ENCODE measurements at regions not wholly inside any gene's neighbourhood (a gene's known extent, or its start where the extent isn't known, plus 50 kb on each side); places are given as distances from the start of the nearest gene placed in this dataset.

DNA sequence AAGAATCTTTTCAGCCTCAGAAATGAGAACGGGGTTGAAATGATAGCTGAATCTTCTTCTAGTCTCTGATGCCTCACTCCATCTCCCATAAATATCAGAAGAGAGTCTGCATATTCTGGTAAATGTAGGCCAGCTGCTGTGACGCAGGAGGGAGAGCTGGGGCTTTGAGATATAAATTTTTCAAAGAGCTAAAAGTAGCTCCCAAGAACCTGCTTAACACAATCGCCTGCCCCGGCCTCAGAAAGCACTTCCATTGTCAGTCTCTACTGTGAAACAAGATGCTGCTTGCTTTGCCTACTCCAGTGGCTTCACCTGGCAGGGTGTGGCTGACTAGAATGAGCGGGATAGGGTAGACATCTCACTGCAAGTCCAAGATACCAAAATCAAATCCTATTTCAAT lies 105.0 kb upstream of the CCDC150 start:
- ChIA-PET CTCF (no interaction called here), POLR2A (no interaction called here)
- DNase-seq (ENCODE audit: extremely low spot score), result no peak
- TF ChIP-seq FOXM1 (IDR thresholded peaks at IDR 0.05; ENCODE audit: borderline replicate concordance) (no peak), HDGF (IDR thresholded peaks at IDR 0.05; ENCODE audit: borderline replicate concordance) (no peak), ZNF384 (IDR thresholded peaks at IDR 0.05) (no peak), FOXA1 (IDR thresholded peaks at IDR 0.05) (no peak), L3MBTL2 (conservative IDR thresholded peaks at IDR 0.05) (no peak), TARDBP (IDR thresholded peaks at IDR 0.05) (no peak), SP1 (IDR thresholded peaks at IDR 0.05) (no peak), CTBP1 (IDR thresholded peaks at IDR 0.05; ENCODE audit: borderline replicate concordance) (no peak), LEF1 (IDR thresholded peaks at IDR 0.05; ENCODE audit: borderline replicate concordance) (no peak), FOXK2 (IDR thresholded peaks at IDR 0.05) (no peak), SUZ12 (IDR thresholded peaks at IDR 0.05) (no peak), BHLHE40 (IDR thresholded peaks at IDR 0.05; ENCODE audit: borderline replicate concordance) (no peak)

DNA sequence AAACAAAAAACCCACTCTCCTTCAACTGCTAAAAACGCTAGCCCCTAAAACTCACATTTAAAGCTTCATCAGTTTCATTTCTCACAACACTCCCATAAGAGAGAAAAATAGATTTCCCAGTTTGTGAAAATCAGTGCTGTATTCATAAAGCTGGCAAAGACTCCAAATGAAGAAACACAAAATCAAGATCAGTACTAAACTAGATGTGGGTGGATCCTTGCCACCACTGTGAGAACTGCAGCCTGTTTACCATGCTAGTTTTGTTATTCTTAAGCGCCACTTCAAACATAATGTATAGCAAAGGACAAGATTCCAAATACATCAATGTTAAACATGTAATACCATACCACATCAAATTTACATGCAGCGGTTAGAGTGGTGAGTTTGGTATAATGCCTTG lies 104.5 kb upstream of the CCDC150 start:
- ChIA-PET CTCF (interaction anchor here (0.6 kb wide), 1 partner anchor 23 kb away, joined by 4 read pairs; no protein-coding TSS in a partner anchor), POLR2A (no interaction called here)
- TF ChIP-seq CTBP1 (IDR thresholded peaks at IDR 0.05; ENCODE audit: borderline replicate concordance), result no peak
- no peak for TF ChIP-seq FOXK2 (IDR thresholded peaks at IDR 0.05)
- TF ChIP-seq FOXM1 (IDR thresholded peaks at IDR 0.05; ENCODE audit: borderline replicate concordance), result no peak
- no peak for TF ChIP-seq LEF1 (IDR thresholded peaks at IDR 0.05; ENCODE audit: borderline replicate concordance)
- TF ChIP-seq SP1 (IDR thresholded peaks at IDR 0.05), result no peak
- TF ChIP-seq ARNT (IDR thresholded peaks at IDR 0.05), result no peak
- TF ChIP-seq ELF4 (IDR thresholded peaks at IDR 0.05), result no peak
- TF ChIP-seq, protein P1, sequence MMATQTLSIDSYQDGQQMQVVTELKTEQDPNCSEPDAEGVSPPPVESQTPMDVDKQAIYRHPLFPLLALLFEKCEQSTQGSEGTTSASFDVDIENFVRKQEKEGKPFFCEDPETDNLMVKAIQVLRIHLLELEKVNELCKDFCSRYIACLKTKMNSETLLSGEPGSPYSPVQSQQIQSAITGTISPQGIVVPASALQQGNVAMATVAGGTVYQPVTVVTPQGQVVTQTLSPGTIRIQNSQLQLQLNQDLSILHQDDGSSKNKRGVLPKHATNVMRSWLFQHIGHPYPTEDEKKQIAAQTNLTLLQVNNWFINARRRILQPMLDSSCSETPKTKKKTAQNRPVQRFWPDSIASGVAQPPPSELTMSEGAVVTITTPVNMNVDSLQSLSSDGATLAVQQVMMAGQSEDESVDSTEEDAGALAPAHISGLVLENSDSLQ (IDR thresholded peaks at IDR 0.05), result no peak
- TF ChIP-seq SUZ12 (IDR thresholded peaks at IDR 0.05), result no peak
- no peak for TF ChIP-seq FOXA1 (IDR thresholded peaks at IDR 0.05)
- TF ChIP-seq ZNF384 (IDR thresholded peaks at IDR 0.05), result no peak
- DNase-seq (ENCODE audit: extremely low spot score), result no peak

DNA sequence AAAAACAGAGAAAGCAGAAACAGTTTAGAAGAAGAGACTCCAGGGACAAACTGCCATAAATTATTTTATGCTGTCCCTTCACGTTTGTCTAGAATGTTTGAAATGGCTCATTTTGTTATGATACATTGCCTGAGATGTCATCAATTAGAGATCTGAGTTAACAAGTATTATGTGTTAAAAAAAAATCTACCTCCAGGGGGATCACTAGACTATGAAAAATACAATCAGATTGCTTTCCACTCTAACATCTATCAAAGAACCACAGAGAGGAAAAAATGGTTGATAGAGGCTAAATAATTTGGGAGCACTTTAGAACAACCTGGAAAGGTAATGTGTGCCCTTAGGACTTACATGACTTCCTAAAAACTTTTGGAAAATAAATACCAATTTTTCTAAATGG lies 103.8 kb upstream of the CCDC150 start:
- DNase-seq (ENCODE audit: extremely low spot score), result no peak
- POLR2A ChIA-PET, result no interaction called here
- CTCF ChIA-PET, result no interaction called here
- TF ChIP-seq ELF4 (IDR thresholded peaks at IDR 0.05) (no peak), L3MBTL2 (conservative IDR thresholded peaks at IDR 0.05) (no peak), CTBP1 (IDR thresholded peaks at IDR 0.05; ENCODE audit: borderline replicate concordance) (no peak), SUZ12 (IDR thresholded peaks at IDR 0.05) (no peak), ZNF384 (IDR thresholded peaks at IDR 0.05) (no peak), TARDBP (IDR thresholded peaks at IDR 0.05) (no peak), FOXK2 (IDR thresholded peaks at IDR 0.05) (no peak), FOXA1 (IDR thresholded peaks at IDR 0.05) (no peak), SP1 (IDR thresholded peaks at IDR 0.05) (no peak), FOXM1 (IDR thresholded peaks at IDR 0.05; ENCODE audit: borderline replicate concordance) (no peak), ARNT (IDR thresholded peaks at IDR 0.05) (no peak), LEF1 (IDR thresholded peaks at IDR 0.05; ENCODE audit: borderline replicate concordance) (no peak), BHLHE40 (IDR thresholded peaks at IDR 0.05; ENCODE audit: borderline replicate concordance) (no peak), NFRKB (IDR thresholded peaks at IDR 0.05) (no peak), HDGF (IDR thresholded peaks at IDR 0.05; ENCODE audit: borderline replicate concordance) (no peak)
- TF ChIP-seq, protein P1 (IDR thresholded peaks at IDR 0.05), result no peak

DNA sequence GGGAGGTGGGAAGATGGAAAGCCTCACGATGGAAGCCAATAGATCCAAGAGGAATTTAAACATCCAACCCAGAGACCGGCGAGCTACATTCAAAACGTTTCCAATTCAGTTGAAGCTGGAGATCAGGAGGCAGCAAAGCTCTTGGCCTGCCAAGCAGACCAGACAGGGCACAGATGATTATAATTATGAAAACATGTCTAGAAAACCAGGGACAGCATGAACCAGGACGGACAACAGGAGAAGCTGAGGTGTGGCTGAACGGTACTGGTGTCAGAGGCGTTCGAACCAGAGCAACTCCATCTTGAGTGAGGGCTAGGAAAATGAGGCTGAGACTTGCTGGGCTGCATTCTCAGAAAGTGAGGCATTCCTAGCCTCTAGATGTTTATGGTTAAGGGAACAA lies 102.2 kb upstream of the CCDC150 start:
- TF ChIP-seq FOXK2 (IDR thresholded peaks at IDR 0.05) (no peak), BHLHE40 (IDR thresholded peaks at IDR 0.05; ENCODE audit: borderline replicate concordance) (no peak), SP1 (IDR thresholded peaks at IDR 0.05) (no peak), SUZ12 (IDR thresholded peaks at IDR 0.05) (no peak), LEF1 (IDR thresholded peaks at IDR 0.05; ENCODE audit: borderline replicate concordance) (no peak), L3MBTL2 (conservative IDR thresholded peaks at IDR 0.05) (no peak), FOXM1 (IDR thresholded peaks at IDR 0.05; ENCODE audit: borderline replicate concordance) (no peak), NFRKB (IDR thresholded peaks at IDR 0.05) (no peak), TARDBP (IDR thresholded peaks at IDR 0.05) (no peak), ZNF384 (IDR thresholded peaks at IDR 0.05) (no peak), HDGF (IDR thresholded peaks at IDR 0.05; ENCODE audit: borderline replicate concordance) (no peak), ARNT (IDR thresholded peaks at IDR 0.05) (no peak), ELF4 (IDR thresholded peaks at IDR 0.05) (no peak), CTBP1 (IDR thresholded peaks at IDR 0.05; ENCODE audit: borderline replicate concordance) (no peak), FOXA1 (IDR thresholded peaks at IDR 0.05) (no peak)
- TF ChIP-seq, protein P1 (IDR thresholded peaks at IDR 0.05), result no peak
- POLR2A ChIA-PET, result no interaction called here
- CTCF ChIA-PET, result no interaction called here
- DNase-seq (ENCODE audit: extremely low spot score), result no peak

DNA sequence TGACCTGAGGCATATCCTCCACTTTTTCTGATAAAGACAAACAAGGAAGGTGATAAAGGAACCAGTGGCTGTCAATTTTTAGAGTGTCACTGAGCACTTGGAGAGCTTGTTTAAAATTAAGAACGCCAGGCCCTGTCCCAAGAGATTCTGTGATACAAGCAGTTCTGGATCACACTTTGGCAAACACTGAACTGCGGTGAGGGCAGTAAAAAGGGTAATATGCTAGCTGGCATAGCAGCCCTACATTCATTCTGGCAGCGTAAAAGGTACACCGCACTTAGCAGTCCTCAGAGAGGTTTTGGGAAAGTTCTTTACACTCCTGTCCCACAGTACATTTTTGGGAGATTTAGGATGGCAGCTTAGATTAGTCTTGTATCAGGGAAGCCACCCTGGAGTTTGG lies 101.3 kb upstream of the CCDC150 start:
- ChIA-PET POLR2A (no interaction called here), CTCF (no interaction called here)
- TF ChIP-seq FOXA1 (IDR thresholded peaks at IDR 0.05) (no peak), ARNT (IDR thresholded peaks at IDR 0.05) (no peak), ELF4 (IDR thresholded peaks at IDR 0.05) (no peak), TARDBP (IDR thresholded peaks at IDR 0.05) (no peak), FOXK2 (IDR thresholded peaks at IDR 0.05) (no peak), SUZ12 (IDR thresholded peaks at IDR 0.05) (no peak)
- DNase-seq (ENCODE audit: extremely low spot score), result no peak

DNA sequence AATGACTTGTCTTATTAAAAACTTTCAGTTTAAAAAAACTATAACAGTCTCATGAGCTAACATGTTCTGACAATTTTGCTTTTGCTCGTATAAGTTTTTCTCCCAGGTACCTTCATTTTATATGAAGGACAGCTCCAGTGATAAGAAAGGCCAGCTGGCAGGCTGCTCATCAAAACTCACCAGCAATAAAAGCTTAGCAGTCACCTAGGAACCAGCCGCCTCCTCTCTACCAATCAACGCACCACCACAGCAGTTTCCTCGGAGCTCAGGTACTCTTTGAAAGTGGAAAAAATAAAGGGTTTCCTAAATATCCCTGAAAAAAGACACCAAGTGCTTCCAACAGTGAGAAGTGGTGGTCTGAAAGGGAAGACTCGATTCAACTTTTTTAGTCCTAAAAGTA lies 100.9 kb upstream of the CCDC150 start:
- CTCF ChIA-PET, result no interaction called here

More for the DNA sequence above, 100.9 kb upstream of the CCDC150 start:
- no peak for TF ChIP-seq L3MBTL2 (conservative IDR thresholded peaks at IDR 0.05)
- no peak for TF ChIP-seq NFRKB (IDR thresholded peaks at IDR 0.05)
- no peak for TF ChIP-seq FOXA1 (IDR thresholded peaks at IDR 0.05)
- TF ChIP-seq ARNT (IDR thresholded peaks at IDR 0.05), result no peak
- TF ChIP-seq CTBP1 (IDR thresholded peaks at IDR 0.05; ENCODE audit: borderline replicate concordance), result no peak
- no peak for TF ChIP-seq SUZ12 (IDR thresholded peaks at IDR 0.05)
- no peak for TF ChIP-seq TARDBP (IDR thresholded peaks at IDR 0.05)
- no peak for TF ChIP-seq ZNF384 (IDR thresholded peaks at IDR 0.05)
- TF ChIP-seq ELF4 (IDR thresholded peaks at IDR 0.05), result no peak
- TF ChIP-seq HDGF (IDR thresholded peaks at IDR 0.05; ENCODE audit: borderline replicate concordance), result no peak
- no peak for TF ChIP-seq BHLHE40 (IDR thresholded peaks at IDR 0.05; ENCODE audit: borderline replicate concordance)
- no peak for TF ChIP-seq FOXK2 (IDR thresholded peaks at IDR 0.05)
- TF ChIP-seq, protein P1 (IDR thresholded peaks at IDR 0.05), result no peak
- TF ChIP-seq SP1 (IDR thresholded peaks at IDR 0.05), result no peak
- TF ChIP-seq LEF1 (IDR thresholded peaks at IDR 0.05; ENCODE audit: borderline replicate concordance), result no peak
- no peak for TF ChIP-seq FOXM1 (IDR thresholded peaks at IDR 0.05; ENCODE audit: borderline replicate concordance)
- POLR2A ChIA-PET, result no interaction called here
- no peak for DNase-seq (ENCODE audit: extremely low spot score)

Measured in HEK293T (cell line).